MCF 10A (cell line): ENCODE measurements at regions not wholly inside any gene's neighbourhood (a gene's known extent, or its start where the extent isn't known, plus 50 kb on each side); places are given as distances from the start of the nearest gene placed in this dataset.

ENCODE experiments used
- BruUV-seq: library from RNA; stranded (reverse); fragments of 400-500 nt; replicated peaks from 2 replicates; lab custom pipeline; 2021; lab: Mats Ljungman, UMichigan
- CTCF ChIA-PET: fragments of 300-600 bp; sonication (Branson Sonifier 250); formaldehyde crosslinking; extraction: SDS; loops from one replicate; lab custom pipeline; 2021; ENCODE audit warnings: antibody characterized with exemption, inconsistent platforms; lab: Yijun Ruan, JAX
- POLR2A ChIA-PET: fragments of 300-600, 350-650 bp; sonication (Branson Sonifier 250); formaldehyde crosslinking; extraction: SDS; loops from one replicate; lab custom pipeline; 2020; ENCODE audit warnings: antibody characterized with exemption, inconsistent platforms; lab: Yijun Ruan, JAX
- DNase-seq: peaks from one replicate; pipeline ENCODE4 v3.0.0-alpha.2; 2018; ENCODE audit not compliant: unreplicated experiment
- H3K27ac Mint-ChIP-seq: one replicate; pipeline ENCODE4 v1.8.0; 2022; ENCODE audit warnings: mild to moderate bottlenecking, low read depth, mixed read lengths; ENCODE audit not compliant: unreplicated experiment
- H3K27me3 Mint-ChIP-seq: one replicate; pipeline ENCODE4 v1.8.0; 2022; ENCODE audit warnings: mixed read lengths; ENCODE audit not compliant: insufficient read depth, unreplicated experiment
- H3K36me3 Mint-ChIP-seq: one replicate; pipeline ENCODE4 v1.8.0; 2022; ENCODE audit warnings: mild to moderate bottlenecking, moderate library complexity, mixed read lengths; ENCODE audit not compliant: insufficient read depth, unreplicated experiment
- H3K4me1 Mint-ChIP-seq: one replicate; pipeline ENCODE4 v1.8.0; 2022; ENCODE audit warnings: mixed read lengths; ENCODE audit not compliant: insufficient read depth, unreplicated experiment
- H3K4me3 Mint-ChIP-seq: one replicate; pipeline ENCODE4 v1.8.0; 2022; ENCODE audit warnings: mild to moderate bottlenecking, moderate library complexity, mixed read lengths; ENCODE audit not compliant: unreplicated experiment
- H3K9me3 Mint-ChIP-seq: one replicate; pipeline ENCODE4 v1.8.0; 2022; ENCODE audit warnings: mixed read lengths; ENCODE audit not compliant: unreplicated experiment
- intact Hi-C: fragments of 100-400 bp; cut with micrococcal nuclease; formaldehyde crosslinking; loops from 2 replicates; pipeline ENCODE4 v1.14.1; 2022
- TF ChIP-seq, protein P1 (sequence below): fragments of 200-600 bp; IDR thresholded peaks from one replicate; pipeline ENCODE4 v1.8.0; 2022; ENCODE audit warnings: antibody characterized with exemption, mild to moderate bottlenecking; ENCODE audit not compliant: unreplicated experiment

DNA sequence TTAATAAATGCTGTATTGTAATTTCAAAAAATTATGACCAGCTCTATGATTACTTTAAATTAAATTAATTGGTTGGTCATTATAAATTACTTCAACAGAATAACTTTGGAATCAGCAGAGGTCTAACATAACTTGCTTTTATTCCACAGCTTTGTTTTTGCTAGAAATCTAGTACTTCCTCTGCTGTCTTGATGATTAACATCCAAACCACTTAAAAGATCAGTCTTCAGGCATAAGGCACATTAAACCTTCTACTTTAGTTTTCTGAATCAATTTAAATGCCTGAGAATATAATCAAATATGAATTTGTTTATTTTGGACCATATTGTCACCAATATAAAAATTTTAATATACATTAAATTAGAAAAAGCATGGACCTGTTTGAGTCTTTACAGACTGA is 465.3 kb downstream of the ARL4A start:
- POLR2A ChIA-PET, result interaction anchor here (0.5 kb wide), 1 partner anchor 443 kb away, joined by 3 read pairs; no protein-coding TSS in a partner anchor
- CTCF ChIA-PET, result no interaction called here
- H3K9me3 Mint-ChIP-seq, result no peaks in the 10 kb centered on the region

DNA sequence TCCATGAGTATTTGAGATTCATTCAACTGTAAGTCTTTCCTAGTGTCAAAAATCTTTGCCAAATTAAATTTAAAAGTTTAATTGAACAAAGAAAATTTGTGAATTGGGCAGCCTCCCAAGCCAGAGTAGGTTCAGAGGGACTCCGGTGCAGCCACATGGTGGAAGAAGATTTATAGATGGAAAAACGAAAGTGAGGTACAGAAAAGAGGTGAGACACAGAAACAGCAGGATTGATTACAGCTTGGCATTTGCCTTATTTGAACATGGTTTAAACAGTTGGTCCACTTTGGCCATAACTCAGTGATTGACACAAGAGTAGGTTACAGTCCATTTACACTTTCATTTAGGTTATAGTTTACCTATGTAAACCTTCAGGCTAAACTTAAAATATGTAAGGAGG is 465.8 kb downstream of the ARL4A start:
- no peaks in the 10 kb centered on the region for H3K9me3 Mint-ChIP-seq
- H3K27me3 Mint-ChIP-seq, result no peaks in the 10 kb centered on the region
- BruUV-seq, result no TSS peak
- no peak for DNase-seq
- ChIA-PET CTCF (no interaction called here), POLR2A (no interaction called here)
- intact Hi-C loops, result no loop called here
- peaks cover 6% of the 10 kb centered on the region for H3K4me1 Mint-ChIP-seq
- H3K36me3 Mint-ChIP-seq, result no peaks in the 10 kb centered on the region
- no peak overlapping the region for H3K27ac Mint-ChIP-seq
- TF ChIP-seq, protein P1, sequence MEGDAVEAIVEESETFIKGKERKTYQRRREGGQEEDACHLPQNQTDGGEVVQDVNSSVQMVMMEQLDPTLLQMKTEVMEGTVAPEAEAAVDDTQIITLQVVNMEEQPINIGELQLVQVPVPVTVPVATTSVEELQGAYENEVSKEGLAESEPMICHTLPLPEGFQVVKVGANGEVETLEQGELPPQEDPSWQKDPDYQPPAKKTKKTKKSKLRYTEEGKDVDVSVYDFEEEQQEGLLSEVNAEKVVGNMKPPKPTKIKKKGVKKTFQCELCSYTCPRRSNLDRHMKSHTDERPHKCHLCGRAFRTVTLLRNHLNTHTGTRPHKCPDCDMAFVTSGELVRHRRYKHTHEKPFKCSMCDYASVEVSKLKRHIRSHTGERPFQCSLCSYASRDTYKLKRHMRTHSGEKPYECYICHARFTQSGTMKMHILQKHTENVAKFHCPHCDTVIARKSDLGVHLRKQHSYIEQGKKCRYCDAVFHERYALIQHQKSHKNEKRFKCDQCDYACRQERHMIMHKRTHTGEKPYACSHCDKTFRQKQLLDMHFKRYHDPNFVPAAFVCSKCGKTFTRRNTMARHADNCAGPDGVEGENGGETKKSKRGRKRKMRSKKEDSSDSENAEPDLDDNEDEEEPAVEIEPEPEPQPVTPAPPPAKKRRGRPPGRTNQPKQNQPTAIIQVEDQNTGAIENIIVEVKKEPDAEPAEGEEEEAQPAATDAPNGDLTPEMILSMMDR, result no peak
- no peak overlapping the region for H3K4me3 Mint-ChIP-seq

More for the DNA sequence above, 465.3 kb downstream of the ARL4A start:
- peaks cover 6% of the 10 kb centered on the region for H3K4me1 Mint-ChIP-seq
- intact Hi-C loops, result no loop called here
- no peaks in the 10 kb centered on the region for H3K36me3 Mint-ChIP-seq
- TF ChIP-seq, protein P1, result no peak
- no peaks in the 10 kb centered on the region for H3K27me3 Mint-ChIP-seq
- no peak for DNase-seq
- H3K4me3 Mint-ChIP-seq, result no peak overlapping the region
- H3K27ac Mint-ChIP-seq, result no peak overlapping the region
- BruUV-seq, result no TSS peak

DNA sequence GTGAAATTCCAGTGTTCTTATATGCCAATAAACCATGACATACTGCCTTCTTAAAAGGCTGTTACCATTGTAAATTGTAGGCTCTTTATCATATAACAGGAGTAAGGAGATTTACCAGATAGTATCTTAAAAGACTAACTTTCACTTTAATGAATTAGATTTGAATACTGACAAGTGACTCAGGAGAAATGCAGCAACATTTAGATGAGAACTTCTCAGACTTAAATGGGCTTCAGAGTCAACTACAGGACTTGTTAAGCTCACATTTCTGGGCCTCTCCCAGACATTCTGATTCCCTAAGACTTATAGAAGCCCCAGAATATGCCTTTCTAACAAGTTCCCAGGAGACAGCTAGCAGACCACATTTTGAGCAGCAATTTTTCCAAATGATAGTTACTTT is 466.3 kb downstream of the ARL4A start:
- H3K27ac Mint-ChIP-seq, result no peak overlapping the region
- peaks cover 6% of the 10 kb centered on the region for H3K4me1 Mint-ChIP-seq
- intact Hi-C loops, result no loop called here
- ChIA-PET POLR2A (no interaction called here), CTCF (no interaction called here)
- H3K4me3 Mint-ChIP-seq, result no peak overlapping the region
- H3K36me3 Mint-ChIP-seq, result no peaks in the 10 kb centered on the region
- no peaks in the 10 kb centered on the region for H3K9me3 Mint-ChIP-seq
- no peak for DNase-seq
- TF ChIP-seq, protein P1, result no peak
- no TSS peak for BruUV-seq
- H3K27me3 Mint-ChIP-seq, result no peaks in the 10 kb centered on the region

DNA sequence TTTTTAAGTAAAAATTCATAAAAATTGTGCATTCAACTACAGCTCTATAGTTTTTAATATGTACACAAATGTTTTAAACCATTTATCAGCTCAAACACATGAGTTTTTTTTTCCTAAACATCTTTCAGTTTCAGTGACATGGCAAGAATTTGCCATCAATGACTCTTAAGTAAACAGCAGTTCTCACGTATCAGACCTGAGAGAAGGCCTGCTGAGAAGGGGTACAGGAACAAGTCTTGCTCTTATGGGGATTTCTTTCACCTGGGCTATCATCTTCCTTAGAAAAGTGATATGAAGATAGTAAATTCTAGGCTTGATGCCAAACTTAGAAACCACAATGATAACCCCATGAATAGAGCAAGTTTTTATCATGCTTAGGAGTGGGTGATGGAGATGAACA is 467.8 kb downstream of the ARL4A start:
- H3K4me1 Mint-ChIP-seq, result peaks cover 6% of the 10 kb centered on the region
- H3K9me3 Mint-ChIP-seq, result no peaks in the 10 kb centered on the region
- H3K27ac Mint-ChIP-seq, result no peak overlapping the region
- intact Hi-C loops, result no loop called here
- no peak overlapping the region for H3K4me3 Mint-ChIP-seq
- H3K27me3 Mint-ChIP-seq, result no peaks in the 10 kb centered on the region
- CTCF ChIA-PET, result interaction anchor here (0.5 to 0.9 kb wide), 4 partner anchors 24 to 469 kb away, joined by 3 to 5 read pairs (median 4); no protein-coding TSS in a partner anchor
- no peak for DNase-seq
- POLR2A ChIA-PET, result interaction anchor here (0.7 to 1.2 kb wide), 2 partner anchors 19 to 384 kb away, joined by 3 read pairs; no protein-coding TSS in a partner anchor
- no TSS peak for BruUV-seq
- TF ChIP-seq, protein P1, result no peak
- H3K36me3 Mint-ChIP-seq, result no peaks in the 10 kb centered on the region
